SK-N-SH treated with all-trans-retinoic acid at 6 μM for 48 hours (cell line): ENCODE measurements at regions not wholly inside any gene's neighbourhood (a gene's known extent, or its start where the extent isn't known, plus 50 kb on each side); places are given as distances from the start of the nearest gene placed in this dataset.

Experiments
- BACH2 ChIP-seq: fragments of 250-450 bp; sonication (Bioruptor Pico); IDR thresholded peaks from 2 replicates; pipeline ENCODE4 v1.9.0; 2021; ENCODE audit warnings: mild to moderate bottlenecking, borderline replicate concordance
- GLIS3 ChIP-seq: fragments of 250-450 bp; sonication (Bioruptor Pico); IDR thresholded peaks from 2 replicates; pipeline ENCODE4 v1.5.0; 2020; ENCODE audit warnings: mild to moderate bottlenecking, moderate library complexity
- OSR1 ChIP-seq: fragments of 250-450 bp; sonication (Bioruptor Pico); IDR thresholded peaks from 2 replicates; pipeline ENCODE4 v1.8.0; 2022; ENCODE audit warnings: moderate library complexity, mild to moderate bottlenecking, inconsistent platforms
- PPARA ChIP-seq: fragments of 250-450 bp; sonication (Bioruptor Pico); IDR thresholded peaks from 2 replicates; pipeline ENCODE4 v1.5.0; 2020; ENCODE audit warnings: mild to moderate bottlenecking, borderline replicate concordance
- TOX ChIP-seq: fragments of 250-450 bp; sonication (Bioruptor Pico); IDR thresholded peaks from 2 replicates; pipeline ENCODE4 v1.8.0; 2021; ENCODE audit warnings: mild to moderate bottlenecking, moderate library complexity, borderline replicate concordance
- ZC3H10 ChIP-seq: fragments of 250-450 bp; sonication (Bioruptor Pico); IDR thresholded peaks from 2 replicates; pipeline ENCODE4 v1.5.1; 2021; ENCODE audit warnings: mild to moderate bottlenecking, moderate library complexity
- ZFP30 ChIP-seq: fragments of 450-650 bp; formaldehyde crosslinking; IDR thresholded peaks from 2 replicates; pipeline ENCODE4 v1.5.0; 2022; ENCODE audit warnings: mild to moderate bottlenecking, moderate library complexity
- TF ChIP-seq, protein P1 (sequence below): fragments of 250-450 bp; sonication (Bioruptor Pico); IDR thresholded peaks from 2 replicates; pipeline ENCODE4 v1.8.0; 2020; ENCODE audit warnings: mild to moderate bottlenecking, moderate library complexity, borderline replicate concordance
- TF ChIP-seq, protein P2 (sequence below): fragments of 250-450 bp; sonication (Bioruptor Pico); IDR thresholded peaks from 2 replicates; pipeline ENCODE4 v1.5.1; 2020; ENCODE audit warnings: low read depth, mild to moderate bottlenecking, moderate library complexity

DNA sequence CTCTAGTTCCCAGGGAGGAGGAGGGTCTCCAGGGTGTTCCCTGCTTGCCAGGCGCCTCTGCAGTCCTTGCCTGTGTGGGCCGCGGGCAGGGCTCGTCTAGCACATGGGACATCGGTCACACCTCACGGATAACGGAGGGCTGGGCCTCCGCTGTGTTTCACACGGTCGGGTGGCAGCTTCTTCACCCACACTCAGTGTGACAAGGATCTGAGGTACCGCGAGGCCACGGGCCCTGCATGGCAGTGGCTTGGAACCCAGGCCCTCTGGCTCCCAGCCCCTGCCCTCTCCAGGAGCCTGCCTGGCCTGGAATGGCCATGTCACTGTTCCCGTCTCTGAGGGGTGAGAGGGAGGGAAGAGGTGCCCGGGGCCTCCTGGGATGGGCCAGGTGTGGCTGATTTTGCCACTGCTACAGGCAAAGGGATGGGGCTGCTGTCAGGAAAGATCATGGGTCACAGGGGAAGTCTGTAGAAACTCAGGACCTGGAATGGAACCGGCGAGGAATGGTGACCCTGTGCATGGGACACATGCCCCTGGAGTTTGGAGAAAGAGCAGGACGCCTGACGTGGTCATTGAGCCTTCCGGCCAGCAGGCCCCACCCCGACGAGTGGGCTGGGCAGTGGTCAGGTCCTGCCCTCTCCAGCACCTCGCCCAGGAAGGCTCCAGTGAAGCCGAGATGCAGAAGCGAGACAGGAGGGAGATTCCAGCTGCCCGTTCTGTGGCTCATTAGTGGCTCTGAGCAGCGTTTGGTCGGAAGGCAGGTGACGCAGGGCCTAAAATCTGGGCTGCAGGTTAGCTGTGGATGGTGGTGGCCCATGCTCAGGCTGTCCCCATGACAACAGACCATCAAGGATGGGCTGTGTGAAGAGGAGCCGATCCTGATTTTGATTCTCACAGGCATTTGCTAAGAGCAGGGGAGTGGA is 76.5 kb upstream of the GSE1 start:
- TF ChIP-seq, protein P1, sequence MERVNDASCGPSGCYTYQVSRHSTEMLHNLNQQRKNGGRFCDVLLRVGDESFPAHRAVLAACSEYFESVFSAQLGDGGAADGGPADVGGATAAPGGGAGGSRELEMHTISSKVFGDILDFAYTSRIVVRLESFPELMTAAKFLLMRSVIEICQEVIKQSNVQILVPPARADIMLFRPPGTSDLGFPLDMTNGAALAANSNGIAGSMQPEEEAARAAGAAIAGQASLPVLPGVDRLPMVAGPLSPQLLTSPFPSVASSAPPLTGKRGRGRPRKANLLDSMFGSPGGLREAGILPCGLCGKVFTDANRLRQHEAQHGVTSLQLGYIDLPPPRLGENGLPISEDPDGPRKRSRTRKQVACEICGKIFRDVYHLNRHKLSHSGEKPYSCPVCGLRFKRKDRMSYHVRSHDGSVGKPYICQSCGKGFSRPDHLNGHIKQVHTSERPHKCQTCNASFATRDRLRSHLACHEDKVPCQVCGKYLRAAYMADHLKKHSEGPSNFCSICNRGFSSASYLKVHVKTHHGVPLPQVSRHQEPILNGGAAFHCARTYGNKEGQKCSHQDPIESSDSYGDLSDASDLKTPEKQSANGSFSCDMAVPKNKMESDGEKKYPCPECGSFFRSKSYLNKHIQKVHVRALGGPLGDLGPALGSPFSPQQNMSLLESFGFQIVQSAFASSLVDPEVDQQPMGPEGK (CRISPR knock-in tag), result no peak
- TF ChIP-seq GLIS3 (CRISPR knock-in tag), result no peak
- TF ChIP-seq ZFP30 (CRISPR knock-in tag), result no peak
- TF ChIP-seq BACH2 (CRISPR knock-in tag), result no peak
- TF ChIP-seq, protein P2, sequence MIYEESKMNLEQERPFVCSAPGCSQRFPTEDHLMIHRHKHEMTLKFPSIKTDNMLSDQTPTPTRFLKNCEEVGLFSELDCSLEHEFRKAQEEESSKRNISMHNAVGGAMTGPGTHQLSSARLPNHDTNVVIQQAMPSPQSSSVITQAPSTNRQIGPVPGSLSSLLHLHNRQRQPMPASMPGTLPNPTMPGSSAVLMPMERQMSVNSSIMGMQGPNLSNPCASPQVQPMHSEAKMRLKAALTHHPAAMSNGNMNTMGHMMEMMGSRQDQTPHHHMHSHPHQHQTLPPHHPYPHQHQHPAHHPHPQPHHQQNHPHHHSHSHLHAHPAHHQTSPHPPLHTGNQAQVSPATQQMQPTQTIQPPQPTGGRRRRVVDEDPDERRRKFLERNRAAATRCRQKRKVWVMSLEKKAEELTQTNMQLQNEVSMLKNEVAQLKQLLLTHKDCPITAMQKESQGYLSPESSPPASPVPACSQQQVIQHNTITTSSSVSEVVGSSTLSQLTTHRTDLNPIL, result no peak
- TF ChIP-seq TOX (CRISPR knock-in tag), result no peak
- TF ChIP-seq PPARA (CRISPR knock-in tag), result no peak
- no peak for TF ChIP-seq OSR1 (CRISPR knock-in tag)
- TF ChIP-seq ZC3H10, result no peak
